Mammary epithelial cell (primary cell): ENCODE measurements at regions not wholly inside any gene's neighbourhood (a gene's known extent, or its start where the extent isn't known, plus 50 kb on each side); places are given as distances from the start of the nearest gene placed in this dataset.

Experiments
- CTCF ChIP-seq, 2 donors: IDR thresholded peaks in 1 of 2; conservative IDR thresholded peaks in 1 of 2; 2 replicates each; pipeline ENCODE4 v1.5.1; 2011 to 2012; ENCODE audit warnings: inconsistent platforms in 2 of 2, low read length in 2 of 2, mild to moderate bottlenecking in 2 of 2, control low read depth in 1 of 2, low read depth in 1 of 2; ENCODE audit not compliant: insufficient read depth in 1 of 2; ENCODE audit errors: extremely low read depth in 1 of 2
- EZH2 ChIP-seq: IDR thresholded peaks from 2 replicates; pipeline ENCODE4 v1.6.1; 2012; ENCODE audit warnings: low read length, inconsistent platforms, borderline replicate concordance

DNA sequence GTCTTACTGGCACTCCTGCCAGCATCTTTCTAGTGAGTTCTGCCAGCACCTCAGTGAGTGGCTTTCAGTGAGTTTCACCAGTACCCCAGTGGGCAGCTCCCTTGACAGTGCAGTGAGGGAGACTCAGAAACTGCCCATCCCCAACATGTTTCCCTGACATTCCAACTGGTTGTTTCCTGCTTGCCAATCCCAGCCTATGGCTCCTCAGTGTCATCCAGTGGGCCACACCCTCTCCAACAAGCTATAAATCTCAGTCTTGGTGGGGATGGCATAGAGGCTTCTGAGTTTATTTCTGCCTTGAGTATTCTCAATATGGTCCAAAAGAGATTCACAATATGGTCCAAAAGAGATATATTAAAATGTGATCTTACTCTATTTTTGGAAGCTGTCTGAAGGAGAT is 461.2 kb upstream of the NR3C2 start:
- TF ChIP-seq CTCF (conservative IDR thresholded peaks at IDR 0.05 in 1 of 2, IDR thresholded peaks at IDR 0.05 in 1 of 2; ENCODE audit: extremely low read depth in 1 of 2, insufficient read depth in 1 of 2, low read depth in 1 of 2, low read length in 2 of 2) (no peak), EZH2 (no peak)
